Smooth muscle cell (in vitro differentiated cells): ENCODE measurements at regions not wholly inside any gene's neighbourhood (a gene's known extent, or its start where the extent isn't known, plus 50 kb on each side); places are given as distances from the start of the nearest gene placed in this dataset.
A peak's percentile ranks its signal among the peaks of the same experiment; 100 is the strongest.

Source experiments
- DNase-seq: peaks from one replicate; lab custom pipeline; 2025; ENCODE audit not compliant: unreplicated experiment; lab: John Stamatoyannopoulos, UW
- H2AFZ ChIP-seq: fragments of 200-600 bp; sonication (generic); 2 replicates; pipeline ENCODE4 v1.6.0; 2016; ENCODE audit warnings: antibody characterized with exemption, low read depth, mild to moderate bottlenecking
- H3F3A ChIP-seq: fragments of 200-600 bp; sonication (generic); 2 replicates; pipeline ENCODE4 v1.6.0; 2017; ENCODE audit warnings: antibody characterized with exemption, low read depth
- H3K27ac ChIP-seq: fragments of 200-600 bp; sonication (generic); 2 replicates; pipeline ENCODE4 v1.5.1; 2016; ENCODE audit warnings: low read depth, mild to moderate bottlenecking
- H3K27me3 ChIP-seq: fragments of 200-600 bp; sonication (generic); 2 replicates; pipeline ENCODE4 v1.6.1; 2016; ENCODE audit warnings: low read depth, mild to moderate bottlenecking
- H3K36me3 ChIP-seq: fragments of 200-600 bp; sonication (generic); 2 replicates; pipeline ENCODE4 v1.5.1; 2016; ENCODE audit warnings: low read depth
- H3K4me1 ChIP-seq: fragments of 200-600 bp; sonication (generic); 2 replicates; pipeline ENCODE4 v1.5.1; 2016; ENCODE audit warnings: low read depth
- H3K4me2 ChIP-seq: fragments of 200-600 bp; sonication (generic); 2 replicates; pipeline ENCODE4 v1.6.0; 2016; ENCODE audit warnings: mild to moderate bottlenecking
- H3K4me3 ChIP-seq: fragments of 200-600 bp; sonication (generic); 2 replicates; pipeline ENCODE4 v1.5.1; 2016; ENCODE audit warnings: mild to moderate bottlenecking
- H3K79me2 ChIP-seq: fragments of 200-600 bp; sonication (generic); 2 replicates; pipeline ENCODE4 v1.6.0; 2016; ENCODE audit warnings: low read depth, mild to moderate bottlenecking
- H3K9ac ChIP-seq: fragments of 200-600 bp; sonication (generic); 2 replicates; pipeline ENCODE4 v1.6.0; 2016; ENCODE audit warnings: low read depth
- H3K9me3 ChIP-seq: fragments of 200-600 bp; sonication (generic); replicated peaks from 2 replicates; pipeline ENCODE4 v1.5.1; 2016; ENCODE audit warnings: low read depth
- H4K20me1 ChIP-seq: fragments of 200-600 bp; sonication (generic); 2 replicates; pipeline ENCODE4 v1.6.0; 2016; ENCODE audit warnings: low read depth
- CTCF ChIP-seq: fragments of 200-600 bp; sonication (generic); IDR thresholded peaks from 2 replicates; pipeline ENCODE4 v1.5.1; 2017; ENCODE audit warnings: borderline replicate concordance, mild to moderate bottlenecking, antibody characterized with exemption; ENCODE audit not compliant: insufficient read depth, poor library complexity, severe bottlenecking
- WGBS: methylation state at CpG from one replicate; pipeline ENCODE4 v1.1.7; 2016; ENCODE audit warnings: low lambda C conversion rate; 5-methylcytosine and 5-hydroxymethylcytosine counted together

DNA sequence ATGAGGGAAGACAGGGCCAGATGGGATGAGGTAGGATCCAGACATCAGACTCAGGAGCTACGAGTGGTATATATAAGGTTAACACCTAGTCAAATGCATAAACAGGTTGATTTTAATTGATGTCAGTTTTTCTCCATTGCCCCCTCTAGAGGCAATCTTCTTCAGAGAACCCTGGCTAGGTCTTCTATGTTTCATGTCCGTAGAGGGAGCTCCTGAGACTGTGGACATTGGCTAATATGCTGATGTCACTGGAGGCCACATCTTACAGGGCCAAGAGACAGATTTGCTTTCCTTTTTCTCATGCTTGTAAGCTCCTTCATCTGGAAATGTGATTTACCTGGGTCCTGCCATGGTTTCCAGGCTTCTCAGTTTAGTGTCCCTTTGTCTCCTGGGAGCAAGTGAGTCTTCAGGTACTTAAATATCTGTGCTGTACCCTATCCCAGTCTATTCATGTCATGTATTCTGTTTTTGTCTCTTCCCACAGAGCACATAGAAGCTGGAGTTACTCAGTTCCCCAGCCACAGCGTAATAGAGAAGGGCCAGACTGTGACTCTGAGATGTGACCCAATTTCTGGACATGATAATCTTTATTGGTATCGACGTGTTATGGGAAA lies 161.6 kb upstream of the PRSS1 start:
- H4K20me1 ChIP-seq: no peaks in the 10 kb centered on the region
- 72% methylated on average over 5 of the region's 5 CpGs for WGBS
- H3K27me3 ChIP-seq: no peaks in the 10 kb centered on the region
- no peak overlapping the region for H3K4me2 ChIP-seq
- no peaks in the 10 kb centered on the region for H3K36me3 ChIP-seq
- TF ChIP-seq CTCF: peak; percentile 43
- H3K4me1 ChIP-seq: no peaks in the 10 kb centered on the region
- no peak for DNase-seq
- no peaks in the 10 kb centered on the region for H3K9me3 ChIP-seq
- no peaks in the 10 kb centered on the region for H3K79me2 ChIP-seq
- H2AFZ ChIP-seq: peak overlapping the region; percentile 24
- no peak overlapping the region for H3K4me3 ChIP-seq
- no peak overlapping the region for H3K27ac ChIP-seq
- no peaks in the 10 kb centered on the region for H3F3A ChIP-seq
- H3K9ac ChIP-seq: no peak overlapping the region

DNA sequence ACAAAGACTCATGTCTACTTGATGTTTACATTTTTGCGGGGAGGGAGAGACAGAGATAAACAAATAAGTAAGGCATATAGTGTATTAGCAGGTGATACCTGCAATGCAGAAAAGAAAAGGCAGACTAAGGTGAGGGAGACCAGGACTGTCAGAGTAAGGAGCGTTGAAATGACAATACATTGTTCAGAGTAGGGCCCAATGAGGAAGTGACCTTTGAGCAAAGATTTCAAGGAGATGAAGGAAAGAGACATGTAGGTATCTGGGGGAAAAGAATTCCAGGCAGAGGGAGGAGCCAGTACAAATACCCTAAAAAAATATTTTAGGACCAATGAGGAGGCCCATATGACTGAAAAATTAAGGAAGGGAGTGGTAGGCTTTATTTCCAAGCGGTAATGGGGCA lies 162.7 kb upstream of the PRSS1 start:
- Histone ChIP-seq H3K4me1 (no peaks in the 10 kb centered on the region), H3K9ac (no peak overlapping the region), H3K27ac (no peak overlapping the region), H3K4me3 (no peak overlapping the region), H3K27me3 (no peaks in the 10 kb centered on the region), H3K4me2 (no peak overlapping the region), H4K20me1 (no peaks in the 10 kb centered on the region), H3K9me3 (no peaks in the 10 kb centered on the region), H2AFZ (no peak overlapping the region), H3K79me2 (no peaks in the 10 kb centered on the region), H3F3A (no peaks in the 10 kb centered on the region), H3K36me3 (no peaks in the 10 kb centered on the region)
- TF ChIP-seq CTCF: no peak
- 91% methylated on average over 3 of the region's 3 CpGs for WGBS
- DNase-seq: no peak

- H3K27me3 ChIP-seq: no peaks in the 10 kb centered on the region
- H3K4me1 ChIP-seq: no peaks in the 10 kb centered on the region
- no peak overlapping the region for H3K4me3 ChIP-seq
- H3K4me2 ChIP-seq: no peak overlapping the region
- H3F3A ChIP-seq: no peaks in the 10 kb centered on the region
- H3K36me3 ChIP-seq: no peaks in the 10 kb centered on the region
- WGBS: 50% methylated on average over 2 of the region's 2 CpGs
- no peak for TF ChIP-seq CTCF
- no peak overlapping the region for H3K9ac ChIP-seq
- H3K79me2 ChIP-seq: no peaks in the 10 kb centered on the region
- DNase-seq: no peak
- H3K27ac ChIP-seq: no peak overlapping the region
- H2AFZ ChIP-seq: no peak overlapping the region
- H4K20me1 ChIP-seq: no peaks in the 10 kb centered on the region
- no peaks in the 10 kb centered on the region for H3K9me3 ChIP-seq
Observed at GRCh38 chr7:142585425-142585824, 163.8 kb upstream of the PRSS1 start.

DNA sequence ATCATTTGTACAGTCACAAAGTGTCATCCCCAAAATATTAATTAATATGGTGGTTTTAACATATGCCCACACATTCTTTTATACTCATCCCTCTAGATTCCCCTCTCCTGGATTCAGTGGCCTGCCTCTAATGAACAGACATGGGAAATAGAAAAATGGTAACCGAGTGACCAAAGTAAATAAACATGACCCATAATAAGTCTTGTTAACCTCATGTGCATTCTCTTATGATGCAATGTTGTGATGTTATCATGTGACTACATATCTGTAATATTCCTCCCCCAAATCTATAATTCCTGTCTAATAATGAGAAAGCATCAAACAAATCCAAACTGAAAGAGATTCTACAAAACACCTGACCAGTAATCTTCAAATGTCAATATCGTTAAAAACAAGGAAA lies 164.5 kb upstream of the PRSS1 start:
- H3K9me3 ChIP-seq: no peaks in the 10 kb centered on the region
- H3K27me3 ChIP-seq: no peaks in the 10 kb centered on the region
- H2AFZ ChIP-seq: no peak overlapping the region
- H3K9ac ChIP-seq: no peak overlapping the region
- H4K20me1 ChIP-seq: no peaks in the 10 kb centered on the region
- 92% methylated on average over 2 of the region's 2 CpGs for WGBS
- no peaks in the 10 kb centered on the region for H3K4me1 ChIP-seq
- H3K36me3 ChIP-seq: no peaks in the 10 kb centered on the region
- no peak for DNase-seq
- H3K4me3 ChIP-seq: no peak overlapping the region
- no peak overlapping the region for H3K4me2 ChIP-seq
- no peaks in the 10 kb centered on the region for H3K79me2 ChIP-seq
- H3K27ac ChIP-seq: no peak overlapping the region
- H3F3A ChIP-seq: no peaks in the 10 kb centered on the region
- no peak for TF ChIP-seq CTCF
